MM.1S (cell line): ENCODE measurements at regions not wholly inside any gene's neighbourhood (a gene's known extent, or its start where the extent isn't known, plus 50 kb on each side); places are given as distances from the start of the nearest gene placed in this dataset.

Source experiments
- DNase-seq: peaks from one replicate; pipeline ENCODE4 v3.0.0-alpha.2; 2015
- H2AFZ ChIP-seq: fragments of 300-600 bp; sonication (generic); 2 replicates; pipeline ENCODE4 v1.6.0; 2016; ENCODE audit warnings: antibody characterized with exemption, low read length
- H3F3A ChIP-seq: fragments of 300-600 bp; sonication (generic); 2 replicates; pipeline ENCODE4 v1.6.1; 2016; ENCODE audit warnings: mild to moderate bottlenecking, antibody characterized with exemption, low read length, moderate library complexity, mixed read lengths; ENCODE audit not compliant: insufficient read depth
- H3K27ac ChIP-seq: fragments of 300-600 bp; sonication (generic); 2 replicates; pipeline ENCODE4 v1.5.1; 2016; ENCODE audit warnings: mild to moderate bottlenecking, low read length
- H3K27me3 ChIP-seq: fragments of 300-600 bp; sonication (generic); replicated peaks from 2 replicates; pipeline ENCODE4 v1.6.0; 2016; ENCODE audit warnings: low read length; ENCODE audit not compliant: insufficient read depth
- H3K36me3 ChIP-seq: fragments of 300-600 bp; sonication (generic); replicated peaks from 2 replicates; pipeline ENCODE4 v1.6.1; 2016; ENCODE audit warnings: mild to moderate bottlenecking, low read length, mixed read lengths; ENCODE audit not compliant: insufficient read depth
- H3K4me1 ChIP-seq: fragments of 300-600 bp; sonication (generic); 2 replicates; pipeline ENCODE4 v1.6.1; 2016; ENCODE audit warnings: low read length, mixed read lengths
- H3K4me2 ChIP-seq: fragments of 300-600 bp; sonication (generic); 2 replicates; pipeline ENCODE4 v1.6.0; 2016; ENCODE audit warnings: low read depth, low read length
- H3K4me3 ChIP-seq: fragments of 300-600 bp; sonication (generic); 2 replicates; pipeline ENCODE4 v1.5.1; 2016; ENCODE audit warnings: low read length, mixed read lengths
- H3K79me2 ChIP-seq: fragments of 300-600 bp; sonication (generic); 2 replicates; pipeline ENCODE4 v1.6.1; 2016; ENCODE audit warnings: mixed run types, low read length, mixed read lengths
- H3K9ac ChIP-seq: fragments of 300-600 bp; sonication (generic); 2 replicates; pipeline ENCODE4 v1.6.1; 2016; ENCODE audit warnings: low read length, mixed read lengths
- H3K9me2 ChIP-seq: fragments of 300-600 bp; sonication (generic); replicated peaks from 2 replicates; pipeline ENCODE4 v1.6.1; 2016; ENCODE audit warnings: mild to moderate bottlenecking, low read length, mixed read lengths; ENCODE audit not compliant: insufficient read depth
- H3K9me3 ChIP-seq: fragments of 300-600 bp; sonication (generic); replicated peaks from 2 replicates; pipeline ENCODE4 v1.6.1; 2016; ENCODE audit warnings: mild to moderate bottlenecking, low read length, mixed read lengths; ENCODE audit not compliant: insufficient read depth
- H4K20me1 ChIP-seq: fragments of 300-600 bp; sonication (generic); 2 replicates; pipeline ENCODE4 v1.6.1; 2016; ENCODE audit warnings: mild to moderate bottlenecking, low read length, moderate library complexity, mixed read lengths; ENCODE audit not compliant: insufficient read depth
- CTCF ChIP-seq: fragments of 300-600 bp; sonication (generic); IDR thresholded peaks from 2 replicates; pipeline ENCODE4 v1.5.1; 2016; ENCODE audit warnings: antibody characterized with exemption, low read length, mixed read lengths
- EZH2 ChIP-seq: fragments of 300-600 bp; sonication (generic); optimal IDR thresholded peaks from 2 replicates; pipeline ENCODE3; 2017; ENCODE audit warnings: low read depth, mild to moderate bottlenecking, antibody characterized with exemption, low read length, mixed read lengths
- EZH2phosphoT487 ChIP-seq: fragments of 300-600 bp; sonication (generic); IDR thresholded peaks from 2 replicates; pipeline ENCODE4 v1.6.1; 2018; ENCODE audit warnings: antibody characterized with exemption, low read length

- Histone ChIP-seq H3K36me3 (no peaks in the 10 kb centered on the region), H3K27ac (no peak overlapping the region), H3K9me2 (no peaks in the 10 kb centered on the region), H3K27me3 (no peaks in the 10 kb centered on the region), H3F3A (no peaks in the 10 kb centered on the region), H3K4me1 (no peaks in the 10 kb centered on the region), H3K9me3 (no peaks in the 10 kb centered on the region), H3K79me2 (no peaks in the 10 kb centered on the region), H4K20me1 (no peaks in the 10 kb centered on the region), H3K4me2 (no peak overlapping the region), H3K4me3 (no peak overlapping the region), H2AFZ (no peak overlapping the region), H3K9ac (no peak overlapping the region)
- TF ChIP-seq EZH2 (no peak), EZH2phosphoT487 (no peak), CTCF (no peak)
- DNase-seq = no peak
Measured at GRCh38 chr7:25279705-25280104, 51.4 kb upstream of the NPVF start.

GRCh38 chr7:25280181-25280580 lies 51.9 kb upstream of the NPVF start:
- no peak overlapping the region for H3K4me2 ChIP-seq
- H3K27me3 ChIP-seq = no peaks in the 10 kb centered on the region
- no peak overlapping the region for H2AFZ ChIP-seq
- no peaks in the 10 kb centered on the region for H3F3A ChIP-seq
- no peak for DNase-seq
- no peaks in the 10 kb centered on the region for H3K9me2 ChIP-seq
- no peaks in the 10 kb centered on the region for H3K79me2 ChIP-seq
- H3K36me3 ChIP-seq = no peaks in the 10 kb centered on the region
- no peak for TF ChIP-seq EZH2phosphoT487
- TF ChIP-seq CTCF = no peak
- no peak for TF ChIP-seq EZH2
- H3K27ac ChIP-seq = no peak overlapping the region
- no peak overlapping the region for H3K9ac ChIP-seq
- no peaks in the 10 kb centered on the region for H3K9me3 ChIP-seq
- no peaks in the 10 kb centered on the region for H3K4me1 ChIP-seq
- H3K4me3 ChIP-seq = no peak overlapping the region
- no peaks in the 10 kb centered on the region for H4K20me1 ChIP-seq

- no peaks in the 10 kb centered on the region for H3K4me1 ChIP-seq
- no peaks in the 10 kb centered on the region for H3K9me3 ChIP-seq
- H2AFZ ChIP-seq = no peak overlapping the region
- H3F3A ChIP-seq = no peaks in the 10 kb centered on the region
- no peaks in the 10 kb centered on the region for H3K9me2 ChIP-seq
- H3K4me3 ChIP-seq = no peak overlapping the region
- H3K79me2 ChIP-seq = no peaks in the 10 kb centered on the region
- no peaks in the 10 kb centered on the region for H4K20me1 ChIP-seq
- no peak for DNase-seq
- no peak overlapping the region for H3K9ac ChIP-seq
- no peaks in the 10 kb centered on the region for H3K27me3 ChIP-seq
- no peak for TF ChIP-seq EZH2
- no peak for TF ChIP-seq CTCF
- no peak for TF ChIP-seq EZH2phosphoT487
- no peaks in the 10 kb centered on the region for H3K36me3 ChIP-seq
- H3K4me2 ChIP-seq = no peak overlapping the region
- H3K27ac ChIP-seq = no peak overlapping the region
Measured at GRCh38 chr7:25282194-25282593, 53.9 kb upstream of the NPVF start.
